Body of pancreas (tissue), 4 donors: ENCODE measurements at regions not wholly inside any gene's neighbourhood (a gene's known extent, or its start where the extent isn't known, plus 50 kb on each side); places are given as distances from the start of the nearest gene placed in this dataset.

Source experiments
- POLR2A ChIP-seq, 3 donors: fragments of 450-650 bp; IDR thresholded peaks; one replicate each; pipeline ENCODE4 v1.6.1; 2016; ENCODE audit warnings: antibody characterized with exemption in 3 of 3, mild to moderate bottlenecking in 2 of 3
- TF ChIP-seq, protein P1 (sequence below), 7 experiments: fragments of 450-650 bp in 4 of 7; fragments of 200-600 bp in 3 of 7; sonication (generic) in 3 of 7; IDR thresholded peaks; one replicate each; pipeline ENCODE4 v1.5.1; 2016 to 2019; ENCODE audit warnings: antibody characterized with exemption in 7 of 7

DNA sequence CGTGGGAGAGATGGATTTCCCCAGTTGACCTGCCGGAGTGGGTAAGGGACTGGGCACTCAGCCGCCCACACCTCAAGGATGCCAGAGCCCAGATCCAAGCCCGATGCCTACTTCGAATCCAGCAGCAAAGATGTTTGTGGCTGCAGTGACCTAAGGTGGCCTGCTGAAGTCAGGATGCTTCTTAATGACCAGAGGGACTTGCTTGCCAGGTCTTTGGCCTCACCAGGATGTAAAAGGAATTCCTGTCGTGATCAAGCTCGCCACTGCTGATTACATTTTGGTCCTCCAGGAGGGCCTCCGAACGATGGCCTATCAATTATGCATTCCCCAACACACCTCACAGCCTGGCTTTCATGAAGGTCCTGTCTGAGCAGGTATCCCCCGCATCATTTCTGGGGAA lies 349.5 kb upstream of the ZMIZ1 start:
- TF ChIP-seq, protein P1, sequence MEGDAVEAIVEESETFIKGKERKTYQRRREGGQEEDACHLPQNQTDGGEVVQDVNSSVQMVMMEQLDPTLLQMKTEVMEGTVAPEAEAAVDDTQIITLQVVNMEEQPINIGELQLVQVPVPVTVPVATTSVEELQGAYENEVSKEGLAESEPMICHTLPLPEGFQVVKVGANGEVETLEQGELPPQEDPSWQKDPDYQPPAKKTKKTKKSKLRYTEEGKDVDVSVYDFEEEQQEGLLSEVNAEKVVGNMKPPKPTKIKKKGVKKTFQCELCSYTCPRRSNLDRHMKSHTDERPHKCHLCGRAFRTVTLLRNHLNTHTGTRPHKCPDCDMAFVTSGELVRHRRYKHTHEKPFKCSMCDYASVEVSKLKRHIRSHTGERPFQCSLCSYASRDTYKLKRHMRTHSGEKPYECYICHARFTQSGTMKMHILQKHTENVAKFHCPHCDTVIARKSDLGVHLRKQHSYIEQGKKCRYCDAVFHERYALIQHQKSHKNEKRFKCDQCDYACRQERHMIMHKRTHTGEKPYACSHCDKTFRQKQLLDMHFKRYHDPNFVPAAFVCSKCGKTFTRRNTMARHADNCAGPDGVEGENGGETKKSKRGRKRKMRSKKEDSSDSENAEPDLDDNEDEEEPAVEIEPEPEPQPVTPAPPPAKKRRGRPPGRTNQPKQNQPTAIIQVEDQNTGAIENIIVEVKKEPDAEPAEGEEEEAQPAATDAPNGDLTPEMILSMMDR (IDR thresholded peaks at IDR 0.05), result no peak
- no peak for TF ChIP-seq POLR2A (IDR thresholded peaks at IDR 0.05)
